ENCODE measurements at regions not wholly inside any gene's neighbourhood (a gene's known extent, or its start where the extent isn't known, plus 50 kb on each side); places are given as distances from the start of the nearest gene placed in this dataset.

DNA sequence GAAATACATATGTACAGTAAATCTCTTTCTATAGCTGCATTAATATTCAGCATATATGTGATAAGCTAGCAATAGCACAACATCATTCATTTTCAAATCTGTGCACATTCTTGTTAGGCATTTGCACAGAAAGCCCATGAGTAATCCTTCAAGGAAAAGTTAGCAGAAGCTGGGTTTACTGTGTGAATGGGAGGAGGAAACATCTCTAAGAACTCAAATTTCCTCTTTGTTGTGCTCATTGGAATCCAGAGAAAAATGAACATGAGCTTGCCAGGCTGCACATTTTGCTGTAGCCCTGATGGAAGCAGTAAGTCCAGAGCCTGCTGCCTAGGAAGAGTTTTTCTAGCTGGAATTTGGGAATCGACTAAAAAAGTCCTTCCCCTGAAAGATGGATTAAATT is 214.2 kb upstream of the FOXD3 start:
- no peaks in the 10 kb centered on the region for H4K20me1 ChIP-seq (ENCODE audit: insufficient read depth, low read length)
- no peaks in the 10 kb centered on the region for H3K36me3 ChIP-seq (replicated peaks in 1 of 2; ENCODE audit: control insufficient read depth in 1 of 2, insufficient read depth in 2 of 2, low read length in 2 of 2)
- TF ChIP-seq, protein P1, sequence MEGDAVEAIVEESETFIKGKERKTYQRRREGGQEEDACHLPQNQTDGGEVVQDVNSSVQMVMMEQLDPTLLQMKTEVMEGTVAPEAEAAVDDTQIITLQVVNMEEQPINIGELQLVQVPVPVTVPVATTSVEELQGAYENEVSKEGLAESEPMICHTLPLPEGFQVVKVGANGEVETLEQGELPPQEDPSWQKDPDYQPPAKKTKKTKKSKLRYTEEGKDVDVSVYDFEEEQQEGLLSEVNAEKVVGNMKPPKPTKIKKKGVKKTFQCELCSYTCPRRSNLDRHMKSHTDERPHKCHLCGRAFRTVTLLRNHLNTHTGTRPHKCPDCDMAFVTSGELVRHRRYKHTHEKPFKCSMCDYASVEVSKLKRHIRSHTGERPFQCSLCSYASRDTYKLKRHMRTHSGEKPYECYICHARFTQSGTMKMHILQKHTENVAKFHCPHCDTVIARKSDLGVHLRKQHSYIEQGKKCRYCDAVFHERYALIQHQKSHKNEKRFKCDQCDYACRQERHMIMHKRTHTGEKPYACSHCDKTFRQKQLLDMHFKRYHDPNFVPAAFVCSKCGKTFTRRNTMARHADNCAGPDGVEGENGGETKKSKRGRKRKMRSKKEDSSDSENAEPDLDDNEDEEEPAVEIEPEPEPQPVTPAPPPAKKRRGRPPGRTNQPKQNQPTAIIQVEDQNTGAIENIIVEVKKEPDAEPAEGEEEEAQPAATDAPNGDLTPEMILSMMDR (IDR thresholded peaks at IDR 0.05): no peak
- intact Hi-C loops (cut with micrococcal nuclease): no loop called here
- H2AFZ ChIP-seq (ENCODE audit: insufficient read depth, low read depth, low read length, poor library complexity, severe bottlenecking): no peak overlapping the region
- Mint-ChIP-seq H3K4me1 (no peaks in the 10 kb centered on the region), H3K27me3 (ENCODE audit: low read depth in 3 of 3) (peaks cover 0 to 10% (median 4%) of the 10 kb centered on the region in 3 donors), H3K9me3 (peaks cover 0 to 2% (median 0%) of the 10 kb centered on the region in 7 donors), H3K4me3 (no peak overlapping the region), H3K36me3 (no peaks in the 10 kb centered on the region), H3K27ac (no peak overlapping the region)
- no peak overlapping the region for H3K9ac ChIP-seq (ENCODE audit: insufficient read depth, low read length, poor library complexity, severe bottlenecking)
- H3K9me3 ChIP-seq (replicated peaks in 1 of 2; ENCODE audit: control insufficient read depth in 1 of 2, insufficient read depth in 1 of 2, low read length in 2 of 2): no peaks in the 10 kb centered on the region
- no peaks in the 10 kb centered on the region for H3K4me1 ChIP-seq (ENCODE audit: control insufficient read depth in 1 of 2, insufficient read depth in 2 of 2, low read length in 2 of 2)
- H3K79me2 ChIP-seq (ENCODE audit: insufficient read depth, low read length): no peaks in the 10 kb centered on the region
- peaks cover 0 to 10% of the 10 kb centered on the region in 2 donors for H3K27me3 ChIP-seq (ENCODE audit: control insufficient read depth in 2 of 2, insufficient read depth in 2 of 2, low read length in 2 of 2)
- DNase-seq: no peak
- H3K4me3 ChIP-seq (replicated peaks in 1 of 3; ENCODE audit: low read depth in 2 of 3, low read length in 3 of 3): no peak overlapping the region
- no CpG with 5 or more reads among the region's 1 CpG for WGBS (ENCODE audit: insufficient coverage)
- H3K4me2 ChIP-seq (replicated peaks; ENCODE audit: extremely low read depth, low read length, poor library complexity, severe bottlenecking): no peak overlapping the region
- no peak overlapping the region for H3K27ac ChIP-seq (ENCODE audit: low read depth in 1 of 2, low read length in 2 of 2)

DNA sequence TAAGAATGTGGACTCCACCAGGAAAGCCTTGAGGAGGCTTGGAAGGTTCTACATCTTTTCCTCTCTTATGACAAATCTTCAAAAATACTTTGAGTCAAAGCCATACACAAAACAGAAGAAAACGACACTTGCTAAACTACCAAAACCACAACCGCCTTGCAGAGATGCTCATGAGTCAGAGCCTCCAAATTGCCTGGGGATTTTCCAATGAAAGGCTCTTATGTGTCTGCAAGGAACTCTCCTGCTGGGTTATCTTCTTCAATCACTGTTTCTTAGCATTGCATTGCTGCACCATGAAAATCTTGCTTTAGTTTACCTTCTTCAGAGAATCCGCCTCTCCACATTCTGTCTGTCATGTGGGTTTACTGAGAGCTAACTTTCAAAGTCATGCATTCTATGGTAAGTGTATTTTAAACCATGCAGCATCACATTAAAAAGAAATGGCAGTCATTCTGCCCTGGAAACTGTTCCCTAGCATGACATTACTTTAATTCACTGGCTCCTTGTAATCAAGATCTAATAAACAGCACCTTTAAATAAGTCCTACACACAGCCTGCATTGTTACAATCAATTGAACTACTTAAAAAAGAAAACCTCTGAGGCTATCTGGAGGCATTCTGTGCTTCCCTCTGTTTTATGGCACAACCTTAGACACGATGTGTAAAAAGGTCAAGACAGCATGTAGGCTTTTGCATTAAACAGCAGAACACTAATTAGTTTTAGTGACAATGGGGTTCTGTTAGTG is 210.0 kb upstream of the FOXD3 start:
- Histone ChIP-seq H3K27me3 (ENCODE audit: control insufficient read depth in 2 of 2, insufficient read depth in 2 of 2, low read length in 2 of 2) (peaks cover 0 to 10% of the 10 kb centered on the region in 2 donors), H4K20me1 (ENCODE audit: insufficient read depth, low read length) (no peaks in the 10 kb centered on the region), H3K9ac (ENCODE audit: insufficient read depth, low read length, poor library complexity, severe bottlenecking) (no peak overlapping the region), H3K4me3 (replicated peaks in 1 of 3; ENCODE audit: low read depth in 2 of 3, low read length in 3 of 3) (no peak overlapping the region), H3K9me3 (replicated peaks in 1 of 2; ENCODE audit: control insufficient read depth in 1 of 2, insufficient read depth in 1 of 2, low read length in 2 of 2) (no peaks in the 10 kb centered on the region), H3K36me3 (replicated peaks in 1 of 2; ENCODE audit: control insufficient read depth in 1 of 2, insufficient read depth in 2 of 2, low read length in 2 of 2) (no peaks in the 10 kb centered on the region), H3K4me1 (ENCODE audit: control insufficient read depth in 1 of 2, insufficient read depth in 2 of 2, low read length in 2 of 2) (no peaks in the 10 kb centered on the region), H3K27ac (ENCODE audit: low read depth in 1 of 2, low read length in 2 of 2) (no peak overlapping the region), H3K4me2 (replicated peaks; ENCODE audit: extremely low read depth, low read length, poor library complexity, severe bottlenecking) (no peak overlapping the region), H3K79me2 (ENCODE audit: insufficient read depth, low read length) (no peaks in the 10 kb centered on the region), H2AFZ (ENCODE audit: insufficient read depth, low read depth, low read length, poor library complexity, severe bottlenecking) (no peak overlapping the region)
- peaks cover 0 to 2% (median 0%) of the 10 kb centered on the region in 7 donors for H3K9me3 Mint-ChIP-seq
- H3K4me3 Mint-ChIP-seq: no peak overlapping the region
- no peaks in the 10 kb centered on the region for H3K4me1 Mint-ChIP-seq
- H3K27me3 Mint-ChIP-seq (ENCODE audit: low read depth in 3 of 3): peaks cover 0 to 10% (median 4%) of the 10 kb centered on the region in 3 donors
- no peak for DNase-seq
- WGBS (ENCODE audit: insufficient coverage): 56% methylated on average over 2 of the region's 4 CpGs
- no peaks in the 10 kb centered on the region for H3K36me3 Mint-ChIP-seq
- TF ChIP-seq, protein P1 (IDR thresholded peaks at IDR 0.05): no peak
- intact Hi-C loops (cut with micrococcal nuclease): no loop called here
- no peak overlapping the region for H3K27ac Mint-ChIP-seq

All from CD14-positive monocyte (primary cell).